ENCODE measurements at regions not wholly inside any gene's neighbourhood (a gene's known extent, or its start where the extent isn't known, plus 50 kb on each side); places are given as distances from the start of the nearest gene placed in this dataset.

GRCh38 chr2:7210712-7211111 is 293.5 kb downstream of the RNF144A start:
- TF ChIP-seq POLR2A (conservative IDR thresholded peaks at IDR 0.05) (no peak), ZBTB1 (CRISPR knock-in tag; IDR thresholded peaks at IDR 0.05; ENCODE audit: borderline replicate concordance, low read depth) (no peak)

All from K562 (cell line).